C4-2B (cell line): ENCODE measurements at regions not wholly inside any gene's neighbourhood (a gene's known extent, or its start where the extent isn't known, plus 50 kb on each side); places are given as distances from the start of the nearest gene placed in this dataset.
"Not testable (repeated sequence)": the region's sequence is repeated elsewhere in the genome, so short reads cannot be mapped to it uniquely, and the experiment has no call there.

Experiments used
- H3K27ac ChIP-seq: fragments of 450-650 bp; 2 replicates; pipeline ENCODE4 v1.5.1; 2017
- CTCF ChIP-seq: fragments of 450-650 bp; conservative IDR thresholded peaks from 2 replicates; pipeline ENCODE4 v1.5.1; 2017; ENCODE audit warnings: mild to moderate bottlenecking
- ZFX ChIP-seq: fragments of 450-650 bp; IDR thresholded peaks from 2 replicates; pipeline ENCODE4 v1.6.1; 2017

- TF ChIP-seq CTCF (no peak), ZFX (no peak)
- no peak overlapping the region for H3K27ac ChIP-seq
Observed at GRCh38 chr2:167653131-167653530, 594.3 kb downstream of the STK39 start.

DNA sequence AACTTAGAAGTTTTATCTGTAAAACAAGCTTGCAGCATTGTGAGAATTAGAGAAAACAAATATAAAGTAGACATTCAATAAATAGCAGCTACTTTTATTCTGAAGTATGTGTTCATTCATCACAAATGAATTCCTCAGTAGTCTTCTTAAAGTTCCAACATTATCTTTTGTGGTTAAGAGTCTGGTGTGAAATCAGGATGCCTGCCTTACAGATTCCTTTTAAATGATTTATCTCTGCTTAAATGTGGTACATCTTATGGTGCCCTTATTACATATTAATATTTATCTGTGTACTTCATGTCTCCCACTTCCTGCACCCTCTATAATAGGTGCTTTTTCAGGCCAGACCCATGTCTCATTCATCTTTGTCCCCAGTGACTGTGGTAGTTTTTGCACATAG lies 595.0 kb downstream of the STK39 start:
- no peak overlapping the region for H3K27ac ChIP-seq
- TF ChIP-seq CTCF (no peak), ZFX (no peak)

DNA sequence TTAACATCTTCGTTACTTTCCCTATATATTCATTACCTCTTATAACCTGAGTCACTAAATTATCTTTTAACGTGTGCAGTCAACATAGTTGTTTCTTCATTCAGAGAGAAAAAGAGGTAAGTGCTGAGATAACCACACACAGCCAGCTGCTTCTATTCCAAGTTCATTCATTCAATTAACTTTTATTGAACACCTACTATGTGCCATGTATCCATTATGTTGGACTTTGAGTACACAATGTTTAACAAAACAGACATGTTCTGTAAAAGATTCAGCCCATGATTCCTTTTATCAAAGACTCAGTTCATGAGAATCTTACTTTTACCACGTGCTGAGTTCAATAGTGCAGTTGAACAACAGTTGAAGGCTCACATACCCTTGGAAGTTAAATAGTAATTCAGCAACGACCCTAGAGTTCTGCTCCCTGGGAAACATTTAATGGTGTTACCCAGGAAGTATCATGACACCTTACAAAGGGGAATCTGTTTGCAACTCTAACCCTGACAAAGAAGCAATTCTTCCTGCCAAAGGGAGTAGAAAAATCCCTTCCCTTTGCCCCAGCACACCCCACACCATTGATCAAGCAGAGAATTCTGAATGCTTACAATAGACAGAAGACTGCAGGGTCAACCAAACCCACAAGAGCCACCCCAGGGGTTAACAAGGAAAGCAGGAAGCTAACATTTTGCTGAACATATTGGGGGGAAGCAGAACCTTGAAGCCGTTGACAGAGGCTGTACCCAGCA lies 595.8 kb downstream of the STK39 start:
- TF ChIP-seq ZFX = no peak
- TF ChIP-seq CTCF = no peak
- no peak overlapping the region for H3K27ac ChIP-seq

DNA sequence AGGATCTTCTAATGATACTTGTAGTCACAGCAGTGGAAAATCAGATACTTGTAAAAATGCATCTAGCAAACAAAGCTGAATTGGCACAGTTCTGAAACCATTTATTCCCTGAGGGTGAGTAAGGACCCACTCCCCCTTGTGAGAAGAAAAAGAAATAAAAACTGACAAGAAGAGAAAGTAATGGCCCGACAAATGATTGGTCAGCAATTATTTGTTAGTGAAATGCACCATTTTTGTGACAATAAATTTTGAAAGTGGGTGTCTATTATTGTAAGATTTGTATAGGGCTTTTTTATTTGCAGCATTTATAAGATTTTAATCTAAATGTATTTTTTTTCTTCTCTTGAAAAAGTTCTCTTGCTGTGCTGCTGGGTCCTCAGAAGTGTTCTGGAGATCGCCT lies 600.8 kb downstream of the STK39 start:
- TF ChIP-seq ZFX (no peak), CTCF (no peak)
- H3K27ac ChIP-seq = no peak overlapping the region

- TF ChIP-seq CTCF = no peak
- no peak for TF ChIP-seq ZFX
- H3K27ac ChIP-seq = no peak overlapping the region
Observed at GRCh38 chr2:167640096-167640495, 607.3 kb downstream of the STK39 start.

GRCh38 chr2:167637741-167638140 lies 609.7 kb downstream of the STK39 start:
- no peak overlapping the region for H3K27ac ChIP-seq
- TF ChIP-seq CTCF = no peak
- no peak for TF ChIP-seq ZFX

GRCh38 chr2:167632271-167632670 lies 615.1 kb downstream of the STK39 start:
- H3K27ac ChIP-seq = not testable (repeated sequence)

DNA sequence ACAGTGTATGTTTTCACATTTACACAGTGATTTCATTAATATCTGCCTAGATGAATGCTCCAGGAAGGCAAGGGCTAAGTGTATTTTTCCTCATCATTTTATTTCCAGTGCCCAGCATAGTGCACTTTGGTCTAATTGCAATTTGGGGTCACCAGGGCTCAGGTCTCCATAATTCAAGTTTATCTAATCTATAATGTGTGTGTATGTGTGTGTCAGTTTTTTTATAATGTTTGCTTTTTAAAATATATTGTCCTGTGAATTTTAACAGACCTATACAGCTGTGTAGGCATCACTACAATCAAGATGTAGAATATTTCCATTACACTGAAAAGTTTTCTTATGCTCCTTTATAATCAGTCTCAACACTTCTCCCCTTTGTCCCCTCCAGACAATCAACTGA lies 620.4 kb downstream of the STK39 start:
- no peak overlapping the region for H3K27ac ChIP-seq
- TF ChIP-seq ZFX (no peak), CTCF (no peak)
